Endodermal cell (in vitro differentiated cells): ENCODE measurements at regions not wholly inside any gene's neighbourhood (a gene's known extent, or its start where the extent isn't known, plus 50 kb on each side); places are given as distances from the start of the nearest gene placed in this dataset.

Experiments used
- DNase-seq: peaks from one replicate; pipeline ENCODE4 v3.0.0-alpha.2; 2017
- H3K27ac ChIP-seq: 2 replicates; pipeline ENCODE4 v1.5.1; 2013; ENCODE audit warnings: mild to moderate bottlenecking, low read depth, low read length, moderate library complexity
- H3K27me3 ChIP-seq: 2 replicates; pipeline ENCODE4 v1.6.1; 2013; ENCODE audit warnings: mild to moderate bottlenecking, low read length, moderate library complexity; ENCODE audit not compliant: insufficient read depth, control insufficient read depth, poor library complexity, severe bottlenecking
- H3K36me3 ChIP-seq: 2 replicates; pipeline ENCODE4 v1.7.0; 2013; ENCODE audit warnings: mild to moderate bottlenecking, low read length, moderate library complexity; ENCODE audit not compliant: control insufficient read depth, insufficient read depth
- H3K4me1 ChIP-seq: one replicate; pipeline ENCODE4 v1.7.0; 2013; ENCODE audit warnings: low read length; ENCODE audit not compliant: control insufficient read depth, insufficient read depth
- H3K4me3 ChIP-seq: 2 replicates; pipeline ENCODE4 v1.5.1; 2013; ENCODE audit warnings: mild to moderate bottlenecking, low read length, moderate library complexity
- H3K9ac ChIP-seq: 2 replicates; pipeline ENCODE4 v1.6.1; 2013; ENCODE audit warnings: mild to moderate bottlenecking, low read length, moderate library complexity; ENCODE audit not compliant: poor library complexity, severe bottlenecking; ENCODE audit errors: extremely low read depth
- H3K9me3 ChIP-seq: 2 replicates; pipeline ENCODE4 v1.6.1; 2013; ENCODE audit warnings: mild to moderate bottlenecking, low read length, moderate library complexity; ENCODE audit not compliant: control insufficient read depth
- H3K27ac Mint-ChIP-seq: 2 replicates; pipeline ENCODE4 v1.8.0; 2020; ENCODE audit warnings: mixed read lengths
- H3K27me3 Mint-ChIP-seq: 2 replicates; pipeline ENCODE4 v1.8.0; 2021; ENCODE audit warnings: mild to moderate bottlenecking, mixed read lengths; ENCODE audit not compliant: insufficient read depth
- H3K36me3 Mint-ChIP-seq: 2 replicates; pipeline ENCODE4 v1.8.0; 2020; ENCODE audit warnings: low read depth, mixed read lengths
- H3K4me1 Mint-ChIP-seq: 2 replicates; pipeline ENCODE4 v1.8.0; 2020; ENCODE audit warnings: mixed read lengths
- H3K4me3 Mint-ChIP-seq: 2 replicates; pipeline ENCODE4 v1.8.0; 2020; ENCODE audit warnings: mild to moderate bottlenecking, moderate library complexity, mixed read lengths
- H3K9me3 Mint-ChIP-seq: 2 replicates; pipeline ENCODE4 v1.8.0; 2020; ENCODE audit warnings: mild to moderate bottlenecking, mixed read lengths
- WGBS, 2 experiments: methylation state at CpG; one replicate each; pipeline versions ENCODE4 v1.1.5 to v1.1.7; 2013; ENCODE audit warnings: missing lambda C conversion rate in 2 of 2, mixed read lengths in 1 of 2; ENCODE audit not compliant: insufficient coverage in 1 of 2, insufficient read length in 1 of 2; 5-methylcytosine and 5-hydroxymethylcytosine counted together
- TF ChIP-seq, protein P1 (sequence below): fragments of 200-600 bp; sonication (generic); conservative IDR thresholded peaks from 2 replicates; pipeline ENCODE4 v1.5.0; 2021; ENCODE audit warnings: antibody characterized with exemption, mild to moderate bottlenecking

GRCh38 chr4:149017002-149017734 is 575.0 kb upstream of the NR3C2 start:
- Mint-ChIP-seq H3K27ac (no peak overlapping the region), H3K36me3 (no peaks in the 10 kb centered on the region), H3K27me3 (no peaks in the 10 kb centered on the region), H3K9me3 (peaks cover 13% of the 10 kb centered on the region), H3K4me1 (peaks cover 22% of the 10 kb centered on the region), H3K4me3 (no peak overlapping the region)
- Histone ChIP-seq H3K4me3 (no peak overlapping the region), H3K4me1 (no peaks in the 10 kb centered on the region), H3K27me3 (no peaks in the 10 kb centered on the region), H3K9ac (no peak overlapping the region), H3K36me3 (no peaks in the 10 kb centered on the region), H3K9me3 (peaks cover 3% of the 10 kb centered on the region), H3K27ac (no peak overlapping the region)
- DNase-seq, result no peak
- TF ChIP-seq, protein P1, sequence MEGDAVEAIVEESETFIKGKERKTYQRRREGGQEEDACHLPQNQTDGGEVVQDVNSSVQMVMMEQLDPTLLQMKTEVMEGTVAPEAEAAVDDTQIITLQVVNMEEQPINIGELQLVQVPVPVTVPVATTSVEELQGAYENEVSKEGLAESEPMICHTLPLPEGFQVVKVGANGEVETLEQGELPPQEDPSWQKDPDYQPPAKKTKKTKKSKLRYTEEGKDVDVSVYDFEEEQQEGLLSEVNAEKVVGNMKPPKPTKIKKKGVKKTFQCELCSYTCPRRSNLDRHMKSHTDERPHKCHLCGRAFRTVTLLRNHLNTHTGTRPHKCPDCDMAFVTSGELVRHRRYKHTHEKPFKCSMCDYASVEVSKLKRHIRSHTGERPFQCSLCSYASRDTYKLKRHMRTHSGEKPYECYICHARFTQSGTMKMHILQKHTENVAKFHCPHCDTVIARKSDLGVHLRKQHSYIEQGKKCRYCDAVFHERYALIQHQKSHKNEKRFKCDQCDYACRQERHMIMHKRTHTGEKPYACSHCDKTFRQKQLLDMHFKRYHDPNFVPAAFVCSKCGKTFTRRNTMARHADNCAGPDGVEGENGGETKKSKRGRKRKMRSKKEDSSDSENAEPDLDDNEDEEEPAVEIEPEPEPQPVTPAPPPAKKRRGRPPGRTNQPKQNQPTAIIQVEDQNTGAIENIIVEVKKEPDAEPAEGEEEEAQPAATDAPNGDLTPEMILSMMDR, result no peak
- 93 to 96% methylated on average over 6 of the region's 6 CpGs for WGBS, 2 experiments

- WGBS, 2 experiments, result 97 to 100% methylated on average over 2 of the region's 2 CpGs
- no peaks in the 10 kb centered on the region for H3K36me3 ChIP-seq
- no peak overlapping the region for H3K4me3 ChIP-seq
- no peaks in the 10 kb centered on the region for H3K36me3 Mint-ChIP-seq
- H3K4me1 ChIP-seq, result peaks cover 14% of the 10 kb centered on the region
- H3K9ac ChIP-seq, result no peak overlapping the region
- TF ChIP-seq, protein P1, result no peak
- no peak for DNase-seq
- peaks cover 6% of the 10 kb centered on the region for H3K27me3 ChIP-seq
- no peak overlapping the region for H3K27ac Mint-ChIP-seq
- peaks cover 4% of the 10 kb centered on the region for H3K9me3 ChIP-seq
- no peak overlapping the region for H3K27ac ChIP-seq
- no peaks in the 10 kb centered on the region for H3K9me3 Mint-ChIP-seq
- H3K4me3 Mint-ChIP-seq, result no peak overlapping the region
- H3K4me1 Mint-ChIP-seq, result peaks cover 31% of the 10 kb centered on the region
- peaks cover 4% of the 10 kb centered on the region for H3K27me3 Mint-ChIP-seq
Observed at GRCh38 chr4:149009223-149009622, 567.0 kb upstream of the NR3C2 start.

DNA sequence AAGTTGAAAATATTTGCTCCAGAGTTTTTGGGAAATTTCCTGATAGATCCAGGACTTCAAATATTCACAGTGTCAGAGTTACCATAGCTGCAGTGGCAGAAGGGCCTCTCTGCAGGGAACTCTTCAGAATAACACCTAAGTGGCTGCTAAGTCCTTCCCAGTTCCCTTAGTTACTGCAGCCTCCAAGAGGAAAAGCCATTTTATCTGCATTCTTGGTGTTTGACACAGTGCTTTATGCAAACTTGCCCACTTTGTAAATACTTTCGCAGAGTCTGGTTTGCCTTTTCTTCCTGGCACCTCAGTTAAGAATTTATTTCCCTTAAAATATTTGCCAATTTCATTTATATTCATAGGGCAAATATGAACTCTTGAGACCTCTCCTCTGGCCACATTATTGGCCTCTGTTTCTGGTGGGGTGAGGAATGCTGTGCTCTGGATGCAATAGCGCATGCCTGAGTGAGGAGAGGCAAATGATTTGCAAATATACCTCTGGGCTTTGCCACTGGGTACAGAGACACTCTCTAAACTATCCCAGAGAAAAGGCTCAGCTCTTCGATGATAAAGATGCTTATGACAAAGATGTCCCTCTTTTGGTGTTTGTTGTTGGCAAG is 566.3 kb upstream of the NR3C2 start:
- H3K9me3 ChIP-seq, result peaks cover 4% of the 10 kb centered on the region
- no peak overlapping the region for H3K27ac ChIP-seq
- H3K4me1 Mint-ChIP-seq, result peaks cover 34% of the 10 kb centered on the region
- peaks cover 6% of the 10 kb centered on the region for H3K27me3 ChIP-seq
- TF ChIP-seq, protein P1, result no peak
- H3K4me3 Mint-ChIP-seq, result no peak overlapping the region
- H3K36me3 ChIP-seq, result no peaks in the 10 kb centered on the region
- H3K27ac Mint-ChIP-seq, result no peak overlapping the region
- no peaks in the 10 kb centered on the region for H3K9me3 Mint-ChIP-seq
- no peak overlapping the region for H3K4me3 ChIP-seq
- peak; percentile 56 for DNase-seq
- H3K36me3 Mint-ChIP-seq, result no peaks in the 10 kb centered on the region
- WGBS, 2 experiments, result 81 to 85% methylated on average over 2 to 3 of the region's 3 CpGs
- no peak overlapping the region for H3K9ac ChIP-seq
- peaks cover 19% of the 10 kb centered on the region for H3K4me1 ChIP-seq
- peaks cover 4% of the 10 kb centered on the region for H3K27me3 Mint-ChIP-seq
